ENCODE measurements at regions not wholly inside any gene's neighbourhood (a gene's known extent, or its start where the extent isn't known, plus 50 kb on each side); places are given as distances from the start of the nearest gene placed in this dataset.

- no peak for TF ChIP-seq CTCF (conservative IDR thresholded peaks at IDR 0.05; ENCODE audit: low read depth, low read length)
- no peak for TF ChIP-seq MAFK (IDR thresholded peaks at IDR 0.05; ENCODE audit: low read depth, low read length)
- no peak for TF ChIP-seq MXI1 (IDR thresholded peaks at IDR 0.05; ENCODE audit: borderline replicate concordance, low read depth, low read length)
- no peak for TF ChIP-seq POLR2A (IDR thresholded peaks at IDR 0.05; ENCODE audit: low read depth, low read length)
- TF ChIP-seq ELK1 (IDR thresholded peaks at IDR 0.05; ENCODE audit: borderline replicate concordance, low read depth, low read length): no peak
- TF ChIP-seq CHD1 (IDR thresholded peaks at IDR 0.05; ENCODE audit: low read depth, low read length): no peak
- no peak for TF ChIP-seq RAD21 (IDR thresholded peaks at IDR 0.05; ENCODE audit: low read length)
These were observed 179.4 kb upstream of the KCNG1 start for GRCh38 chr20:51202304-51202703.

Measured in IMR-90 (cell line).